ENCODE measurements at regions not wholly inside any gene's neighbourhood (a gene's known extent, or its start where the extent isn't known, plus 50 kb on each side); places are given as distances from the start of the nearest gene placed in this dataset.
"Not testable (repeated sequence)": the region's sequence is repeated elsewhere in the genome, so short reads cannot be mapped to it uniquely, and the experiment has no call there.

- TF ChIP-seq, protein P1, sequence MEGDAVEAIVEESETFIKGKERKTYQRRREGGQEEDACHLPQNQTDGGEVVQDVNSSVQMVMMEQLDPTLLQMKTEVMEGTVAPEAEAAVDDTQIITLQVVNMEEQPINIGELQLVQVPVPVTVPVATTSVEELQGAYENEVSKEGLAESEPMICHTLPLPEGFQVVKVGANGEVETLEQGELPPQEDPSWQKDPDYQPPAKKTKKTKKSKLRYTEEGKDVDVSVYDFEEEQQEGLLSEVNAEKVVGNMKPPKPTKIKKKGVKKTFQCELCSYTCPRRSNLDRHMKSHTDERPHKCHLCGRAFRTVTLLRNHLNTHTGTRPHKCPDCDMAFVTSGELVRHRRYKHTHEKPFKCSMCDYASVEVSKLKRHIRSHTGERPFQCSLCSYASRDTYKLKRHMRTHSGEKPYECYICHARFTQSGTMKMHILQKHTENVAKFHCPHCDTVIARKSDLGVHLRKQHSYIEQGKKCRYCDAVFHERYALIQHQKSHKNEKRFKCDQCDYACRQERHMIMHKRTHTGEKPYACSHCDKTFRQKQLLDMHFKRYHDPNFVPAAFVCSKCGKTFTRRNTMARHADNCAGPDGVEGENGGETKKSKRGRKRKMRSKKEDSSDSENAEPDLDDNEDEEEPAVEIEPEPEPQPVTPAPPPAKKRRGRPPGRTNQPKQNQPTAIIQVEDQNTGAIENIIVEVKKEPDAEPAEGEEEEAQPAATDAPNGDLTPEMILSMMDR (IDR thresholded peaks at IDR 0.05; ENCODE audit: partially characterized antibody, unreplicated experiment) = no peak
- DNase-seq = no peak
- H3K36me3 Mint-ChIP-seq (ENCODE audit: unreplicated experiment) = peaks cover 5% of the 10 kb centered on the region
- H3K4me3 Mint-ChIP-seq (ENCODE audit: unreplicated experiment) = no peak overlapping the region
- H3K27ac Mint-ChIP-seq (ENCODE audit: unreplicated experiment) = no peak overlapping the region
- peaks cover 8% of the 10 kb centered on the region for H3K9me3 Mint-ChIP-seq (ENCODE audit: unreplicated experiment)
- peaks cover 4% of the 10 kb centered on the region for H3K27me3 Mint-ChIP-seq (ENCODE audit: unreplicated experiment)
- H3K4me1 Mint-ChIP-seq (ENCODE audit: low read depth, unreplicated experiment) = no peaks in the 10 kb centered on the region
These were observed 191.5 kb upstream of the FTMT start for GRCh38 chr5:121660142-121660541.

DNA sequence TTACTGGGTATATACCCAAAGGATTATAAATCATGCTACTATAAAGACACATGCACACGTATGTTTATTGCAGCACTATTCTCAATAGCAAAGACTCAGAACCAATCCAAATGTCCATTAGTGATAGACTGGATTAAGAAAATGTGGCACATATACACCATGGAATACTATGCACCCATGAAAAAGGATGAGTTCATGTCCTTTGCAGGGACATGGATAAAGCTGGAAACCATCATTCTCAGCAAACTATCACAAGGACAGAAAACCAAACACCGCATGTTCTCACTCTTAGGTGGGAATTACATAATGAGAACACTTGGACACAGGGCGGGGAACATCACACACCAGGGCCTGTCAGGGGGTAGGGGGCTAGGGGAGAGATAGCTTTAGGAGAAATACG lies 186.1 kb upstream of the FTMT start:
- not testable (repeated sequence) for H3K27ac Mint-ChIP-seq (ENCODE audit: unreplicated experiment); H3K4me1 Mint-ChIP-seq (ENCODE audit: low read depth, unreplicated experiment); H3K9me3 Mint-ChIP-seq (ENCODE audit: unreplicated experiment); H3K4me3 Mint-ChIP-seq (ENCODE audit: unreplicated experiment); H3K36me3 Mint-ChIP-seq (ENCODE audit: unreplicated experiment); DNase-seq; H3K27me3 Mint-ChIP-seq (ENCODE audit: unreplicated experiment)

DNA sequence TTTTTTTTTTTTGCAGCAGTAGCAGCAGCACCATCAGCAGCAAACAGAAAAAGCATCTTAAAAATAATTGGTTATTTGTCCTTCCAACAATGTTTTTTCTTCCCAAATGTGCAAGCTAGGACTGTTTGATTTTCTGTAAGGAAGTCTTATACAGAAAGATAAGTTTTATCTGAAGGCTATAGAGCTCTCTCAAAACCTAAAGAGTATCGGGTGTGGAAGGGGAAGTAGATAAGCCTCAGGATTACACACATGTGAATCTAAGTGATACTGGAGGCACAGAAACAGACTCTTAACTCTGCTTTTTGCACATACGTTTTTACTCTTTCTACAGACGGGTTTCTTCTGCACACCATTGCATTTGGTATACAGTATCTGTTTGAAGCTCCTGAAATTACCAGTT lies 184.4 kb upstream of the FTMT start:
- H3K4me3 Mint-ChIP-seq (ENCODE audit: unreplicated experiment) = no peak overlapping the region
- peaks cover 7% of the 10 kb centered on the region for H3K9me3 Mint-ChIP-seq (ENCODE audit: unreplicated experiment)
- no peaks in the 10 kb centered on the region for H3K4me1 Mint-ChIP-seq (ENCODE audit: low read depth, unreplicated experiment)
- no peaks in the 10 kb centered on the region for H3K36me3 Mint-ChIP-seq (ENCODE audit: unreplicated experiment)
- H3K27me3 Mint-ChIP-seq (ENCODE audit: unreplicated experiment) = peaks cover 5% of the 10 kb centered on the region
- H3K27ac Mint-ChIP-seq (ENCODE audit: unreplicated experiment) = no peak overlapping the region
- no peak for DNase-seq
- TF ChIP-seq, protein P1 (IDR thresholded peaks at IDR 0.05; ENCODE audit: partially characterized antibody, unreplicated experiment) = no peak

GRCh38 chr5:121668635-121669034 lies 183.0 kb upstream of the FTMT start:
- Mint-ChIP-seq H3K27ac (ENCODE audit: unreplicated experiment) (no peak overlapping the region), H3K4me1 (ENCODE audit: low read depth, unreplicated experiment) (no peaks in the 10 kb centered on the region), H3K4me3 (ENCODE audit: unreplicated experiment) (no peak overlapping the region), H3K9me3 (ENCODE audit: unreplicated experiment) (peaks cover 7% of the 10 kb centered on the region), H3K36me3 (ENCODE audit: unreplicated experiment) (no peaks in the 10 kb centered on the region), H3K27me3 (ENCODE audit: unreplicated experiment) (peaks cover 2% of the 10 kb centered on the region)
- DNase-seq = no peak
- TF ChIP-seq, protein P1 (IDR thresholded peaks at IDR 0.05; ENCODE audit: partially characterized antibody, unreplicated experiment) = no peak

GRCh38 chr5:121671624-121672023 lies 180.1 kb upstream of the FTMT start:
- H3K27me3 Mint-ChIP-seq (ENCODE audit: unreplicated experiment) = no peaks in the 10 kb centered on the region
- H3K4me3 Mint-ChIP-seq (ENCODE audit: unreplicated experiment) = no peak overlapping the region
- no peaks in the 10 kb centered on the region for H3K36me3 Mint-ChIP-seq (ENCODE audit: unreplicated experiment)
- DNase-seq = no peak
- H3K27ac Mint-ChIP-seq (ENCODE audit: unreplicated experiment) = no peak overlapping the region
- TF ChIP-seq, protein P1 (IDR thresholded peaks at IDR 0.05; ENCODE audit: partially characterized antibody, unreplicated experiment) = no peak
- H3K4me1 Mint-ChIP-seq (ENCODE audit: low read depth, unreplicated experiment) = no peaks in the 10 kb centered on the region
- no peaks in the 10 kb centered on the region for H3K9me3 Mint-ChIP-seq (ENCODE audit: unreplicated experiment)

- H3K4me3 Mint-ChIP-seq (ENCODE audit: unreplicated experiment) = no peak overlapping the region
- no peaks in the 10 kb centered on the region for H3K27me3 Mint-ChIP-seq (ENCODE audit: unreplicated experiment)
- no peaks in the 10 kb centered on the region for H3K4me1 Mint-ChIP-seq (ENCODE audit: low read depth, unreplicated experiment)
- no peak overlapping the region for H3K27ac Mint-ChIP-seq (ENCODE audit: unreplicated experiment)
- no peaks in the 10 kb centered on the region for H3K9me3 Mint-ChIP-seq (ENCODE audit: unreplicated experiment)
- DNase-seq = no peak
- peaks cover 7% of the 10 kb centered on the region for H3K36me3 Mint-ChIP-seq (ENCODE audit: unreplicated experiment)
- TF ChIP-seq, protein P1 (IDR thresholded peaks at IDR 0.05; ENCODE audit: partially characterized antibody, unreplicated experiment) = no peak
These were observed 175.8 kb upstream of the FTMT start for GRCh38 chr5:121675924-121676323.

Measured in glutamatergic neuron (in vitro differentiated cells).